RWPE2 (cell line): ENCODE measurements at regions not wholly inside any gene's neighbourhood (a gene's known extent, or its start where the extent isn't known, plus 50 kb on each side); places are given as distances from the start of the nearest gene placed in this dataset.

Experiments used
- ATAC-seq: fragments of 200-7000 bp; cut with Tn5 transposase; 3 replicates; pipeline ENCODE4 v1.9.1; 2021; ENCODE audit warnings: low read depth
- DNase-seq: peaks from one replicate; pipeline ENCODE4 v3.0.0-alpha.2; 2020; ENCODE audit warnings: low spot score
- H3K27ac ChIP-seq: fragments of 450-650 bp; 2 replicates; pipeline ENCODE4 v1.5.1; 2017; ENCODE audit warnings: mild to moderate bottlenecking; ENCODE audit not compliant: poor library complexity, severe bottlenecking
- H3K27me3 ChIP-seq: fragments of 250-450 bp; sonication (Bioruptor Pico); 2 replicates; pipeline ENCODE4 v1.5.1; 2021; ENCODE audit warnings: mild to moderate bottlenecking, moderate library complexity; ENCODE audit not compliant: insufficient read depth, poor library complexity, severe bottlenecking
- H3K36me3 ChIP-seq: fragments of 250-450 bp; sonication (Bioruptor Pico); 2 replicates; pipeline ENCODE4 v1.5.1; 2020; ENCODE audit warnings: low read depth, mild to moderate bottlenecking, moderate library complexity
- H3K4me1 ChIP-seq: fragments of 250-450 bp; sonication (Bioruptor Pico); 2 replicates; pipeline ENCODE4 v1.5.1; 2021; ENCODE audit warnings: mild to moderate bottlenecking, moderate library complexity; ENCODE audit not compliant: insufficient read depth, poor library complexity, severe bottlenecking
- H3K4me3 ChIP-seq: fragments of 250-450 bp; sonication (Bioruptor Pico); 2 replicates; pipeline ENCODE4 v1.5.1; 2021; ENCODE audit warnings: mild to moderate bottlenecking, moderate library complexity; ENCODE audit not compliant: severe bottlenecking
- H3K9me3 ChIP-seq: fragments of 250-450 bp; sonication (Bioruptor Pico); 2 replicates; pipeline ENCODE4 v1.5.1; 2021; ENCODE audit warnings: mild to moderate bottlenecking, moderate library complexity; ENCODE audit not compliant: severe bottlenecking
- TF ChIP-seq, protein P1 (sequence below): fragments of 450-650 bp; IDR thresholded peaks from one replicate; pipeline ENCODE4 v1.5.1; 2017; ENCODE audit warnings: mild to moderate bottlenecking, moderate library complexity; ENCODE audit not compliant: poor library complexity, severe bottlenecking

GRCh38 chr1:30033256-30034104 is 689.9 kb downstream of the MATN1 start:
- no peak; the same call in 2 of the 3 replicates for ATAC-seq
- Histone ChIP-seq H3K4me3 (no peak overlapping the region), H3K27ac (no peak overlapping the region), H3K36me3 (no peaks in the 10 kb centered on the region), H3K9me3 (no peaks in the 10 kb centered on the region), H3K4me1 (no peaks in the 10 kb centered on the region), H3K27me3 (no peaks in the 10 kb centered on the region)
- DNase-seq, result no peak
- TF ChIP-seq, protein P1, sequence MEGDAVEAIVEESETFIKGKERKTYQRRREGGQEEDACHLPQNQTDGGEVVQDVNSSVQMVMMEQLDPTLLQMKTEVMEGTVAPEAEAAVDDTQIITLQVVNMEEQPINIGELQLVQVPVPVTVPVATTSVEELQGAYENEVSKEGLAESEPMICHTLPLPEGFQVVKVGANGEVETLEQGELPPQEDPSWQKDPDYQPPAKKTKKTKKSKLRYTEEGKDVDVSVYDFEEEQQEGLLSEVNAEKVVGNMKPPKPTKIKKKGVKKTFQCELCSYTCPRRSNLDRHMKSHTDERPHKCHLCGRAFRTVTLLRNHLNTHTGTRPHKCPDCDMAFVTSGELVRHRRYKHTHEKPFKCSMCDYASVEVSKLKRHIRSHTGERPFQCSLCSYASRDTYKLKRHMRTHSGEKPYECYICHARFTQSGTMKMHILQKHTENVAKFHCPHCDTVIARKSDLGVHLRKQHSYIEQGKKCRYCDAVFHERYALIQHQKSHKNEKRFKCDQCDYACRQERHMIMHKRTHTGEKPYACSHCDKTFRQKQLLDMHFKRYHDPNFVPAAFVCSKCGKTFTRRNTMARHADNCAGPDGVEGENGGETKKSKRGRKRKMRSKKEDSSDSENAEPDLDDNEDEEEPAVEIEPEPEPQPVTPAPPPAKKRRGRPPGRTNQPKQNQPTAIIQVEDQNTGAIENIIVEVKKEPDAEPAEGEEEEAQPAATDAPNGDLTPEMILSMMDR, result no peak

DNA sequence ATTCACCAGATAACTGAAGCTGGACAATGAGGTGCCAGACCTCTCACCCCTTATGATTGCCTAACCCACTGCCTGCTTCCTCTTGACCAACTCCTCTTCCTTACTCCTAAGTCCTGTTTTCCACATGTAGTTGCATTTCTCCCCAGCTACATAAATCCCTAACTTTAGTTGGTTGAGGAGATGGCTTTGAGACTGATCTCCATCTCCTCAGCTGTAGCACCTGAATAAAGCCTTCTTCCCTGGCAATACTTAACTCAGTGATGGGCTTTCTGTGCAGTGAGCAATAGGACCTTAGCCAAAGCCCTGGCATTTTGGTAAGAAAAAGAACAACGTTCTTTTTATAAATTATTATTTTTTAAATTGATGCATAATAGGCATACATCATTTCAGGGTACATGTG is 691.1 kb downstream of the MATN1 start:
- Histone ChIP-seq H3K27ac (no peak overlapping the region), H3K36me3 (no peaks in the 10 kb centered on the region), H3K27me3 (no peaks in the 10 kb centered on the region), H3K9me3 (no peaks in the 10 kb centered on the region), H3K4me1 (no peaks in the 10 kb centered on the region), H3K4me3 (no peak overlapping the region)
- DNase-seq (no peak), ATAC-seq (no peak)
- TF ChIP-seq, protein P1, result no peak

DNA sequence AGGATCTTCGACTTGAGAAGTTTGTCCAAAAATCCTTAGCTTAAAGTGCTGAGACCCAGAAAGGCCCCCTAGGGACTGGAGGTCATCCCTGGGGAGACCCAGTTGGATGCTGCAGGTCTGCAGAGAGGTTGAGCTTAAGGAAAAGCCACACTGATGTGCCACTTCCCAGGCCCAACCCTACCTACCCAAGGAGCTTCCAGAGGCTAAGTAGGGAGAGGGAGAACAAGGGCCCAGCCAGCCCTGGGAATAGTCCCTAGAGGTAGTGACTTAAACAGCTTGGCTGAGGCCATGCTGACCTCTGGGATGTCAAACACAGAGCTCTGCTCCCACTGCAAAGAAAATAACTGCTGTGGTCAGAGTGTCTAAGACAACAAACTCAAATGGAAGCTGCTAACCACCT is 693.7 kb downstream of the MATN1 start:
- TF ChIP-seq, protein P1, result no peak
- no peak for DNase-seq

GRCh38 chr1:30028939-30029338 is 694.4 kb downstream of the MATN1 start:
- no peaks in the 10 kb centered on the region for H3K4me1 ChIP-seq
- H3K36me3 ChIP-seq, result no peaks in the 10 kb centered on the region
- no peak overlapping the region for H3K4me3 ChIP-seq
- no peaks in the 10 kb centered on the region for H3K9me3 ChIP-seq
- TF ChIP-seq, protein P1, result no peak
- peaks cover 14% of the 10 kb centered on the region for H3K27me3 ChIP-seq
- H3K27ac ChIP-seq, result no peak overlapping the region
- ATAC-seq (no peak), DNase-seq (no peak)

More for the DNA sequence above, 693.7 kb downstream of the MATN1 start:
- ATAC-seq, result no peak
- Histone ChIP-seq H3K4me3 (no peak overlapping the region), H3K9me3 (no peaks in the 10 kb centered on the region), H3K4me1 (no peaks in the 10 kb centered on the region), H3K36me3 (no peaks in the 10 kb centered on the region), H3K27me3 (peaks cover 14% of the 10 kb centered on the region), H3K27ac (no peak overlapping the region)

- TF ChIP-seq, protein P1, result no peak
- H3K4me3 ChIP-seq, result no peak overlapping the region
- DNase-seq (no peak), ATAC-seq (no peak)
- no peak overlapping the region for H3K27ac ChIP-seq
- H3K4me1 ChIP-seq, result no peaks in the 10 kb centered on the region
- no peaks in the 10 kb centered on the region for H3K9me3 ChIP-seq
- peaks cover 14% of the 10 kb centered on the region for H3K27me3 ChIP-seq
- H3K36me3 ChIP-seq, result no peaks in the 10 kb centered on the region
Observed at GRCh38 chr1:30028283-30028682, 695.1 kb downstream of the MATN1 start.
